GM23248 (cell line): ENCODE measurements at regions not wholly inside any gene's neighbourhood (a gene's known extent, or its start where the extent isn't known, plus 50 kb on each side); places are given as distances from the start of the nearest gene placed in this dataset.

Experiments used
- DNase-seq: peaks from one replicate; pipeline ENCODE4 v3.0.0-alpha.2; 2015
- H2AFZ ChIP-seq: fragments of 200-600 bp; sonication (generic); 2 replicates; pipeline ENCODE4 v1.6.1; 2016; ENCODE audit warnings: antibody characterized with exemption
- H3F3A ChIP-seq: fragments of 200-600 bp; sonication (generic); 2 replicates; pipeline ENCODE4 v1.6.1; 2016; ENCODE audit warnings: mild to moderate bottlenecking, antibody characterized with exemption, mixed run types; ENCODE audit not compliant: insufficient read depth
- H3K27ac ChIP-seq: fragments of 200-600 bp; sonication (generic); 2 replicates; pipeline ENCODE4 v1.5.1; 2016; ENCODE audit warnings: mild to moderate bottlenecking
- H3K27me3 ChIP-seq: fragments of 200-600 bp; sonication (generic); replicated peaks from 2 replicates; pipeline ENCODE4 v1.6.1; 2016; ENCODE audit warnings: mild to moderate bottlenecking; ENCODE audit not compliant: insufficient read depth
- H3K36me3 ChIP-seq: fragments of 200-600 bp; sonication (generic); 2 replicates; pipeline ENCODE4 v1.6.1; 2016; ENCODE audit warnings: low read depth, mild to moderate bottlenecking
- H3K4me1 ChIP-seq: fragments of 200-600 bp; sonication (generic); 2 replicates; pipeline ENCODE4 v1.6.1; 2016; ENCODE audit warnings: mild to moderate bottlenecking; ENCODE audit not compliant: insufficient read depth
- H3K4me2 ChIP-seq: fragments of 200-600 bp; sonication (generic); one replicate; pipeline ENCODE4 v1.6.1; 2016; ENCODE audit warnings: mild to moderate bottlenecking; ENCODE audit not compliant: unreplicated experiment
- H3K4me3 ChIP-seq: fragments of 200-600 bp; sonication (generic); 2 replicates; pipeline ENCODE4 v1.5.1; 2016; ENCODE audit warnings: mild to moderate bottlenecking
- H3K79me2 ChIP-seq: fragments of 200-600 bp; sonication (generic); 2 replicates; pipeline ENCODE4 v1.6.1; 2016; ENCODE audit warnings: mild to moderate bottlenecking; ENCODE audit not compliant: insufficient read depth
- H3K9ac ChIP-seq: fragments of 200-600 bp; sonication (generic); 2 replicates; pipeline ENCODE4 v1.6.1; 2016; ENCODE audit warnings: mild to moderate bottlenecking
- H3K9me2 ChIP-seq: fragments of 200-600 bp; sonication (generic); 2 replicates; pipeline ENCODE4 v1.6.1; 2016; ENCODE audit warnings: mixed run types, mild to moderate bottlenecking, moderate library complexity; ENCODE audit not compliant: insufficient read depth
- H3K9me3 ChIP-seq: fragments of 200-600 bp; sonication (generic); one replicate; pipeline ENCODE4 v1.6.1; 2017; ENCODE audit warnings: low read depth
- H4K20me1 ChIP-seq: fragments of 200-600 bp; sonication (generic); 2 replicates; pipeline ENCODE4 v1.6.0; 2016; ENCODE audit not compliant: insufficient read depth
- EZH2 ChIP-seq: fragments of 200-600 bp; sonication (generic); IDR thresholded peaks from 2 replicates; pipeline ENCODE4 v1.6.1; 2018; ENCODE audit warnings: antibody characterized with exemption, mild to moderate bottlenecking; ENCODE audit not compliant: insufficient read depth, poor library complexity, severe bottlenecking
- EZH2phosphoT487 ChIP-seq: fragments of 200-600 bp; sonication (generic); IDR thresholded peaks from 2 replicates; pipeline ENCODE4 v1.6.1; 2018; ENCODE audit warnings: antibody characterized with exemption, moderate library complexity, mild to moderate bottlenecking, low read depth; ENCODE audit not compliant: insufficient read depth
- WGBS, 2 experiments: methylation state at CpG; one replicate each; pipeline ENCODE4 v1.1.6; 2015 to 2017; ENCODE audit warnings: low lambda C conversion rate in 2 of 2, low coverage in 1 of 2; ENCODE audit errors: missing lambda C conversion rate in 2 of 2; 5-methylcytosine and 5-hydroxymethylcytosine counted together
- in situ Hi-C: fragments of 300-500 bp; cut with MboI; formaldehyde crosslinking; loops from 2 replicates; pipeline ENCODE4 v1.15.0; 2020

- Histone ChIP-seq H3K9ac (no peak overlapping the region), H4K20me1 (no peaks in the 10 kb centered on the region), H2AFZ (no peak overlapping the region), H3F3A (peaks cover 36% of the 10 kb centered on the region), H3K9me3 (no peaks in the 10 kb centered on the region), H3K27me3 (no peaks in the 10 kb centered on the region), H3K79me2 (no peaks in the 10 kb centered on the region), H3K4me3 (no peak overlapping the region), H3K4me2 (no peak overlapping the region), H3K36me3 (no peaks in the 10 kb centered on the region), H3K27ac (no peak overlapping the region), H3K9me2 (no peaks in the 10 kb centered on the region), H3K4me1 (peaks cover 47% of the 10 kb centered on the region)
- TF ChIP-seq EZH2 (no peak), EZH2phosphoT487 (no peak)
- WGBS, 2 experiments, result 71 to 72% methylated on average over 7 of the region's 7 CpGs
- DNase-seq, result no peak
- in situ Hi-C loops, result no loop called here
Observed at GRCh38 chr7:130841416-130841815, 107.4 kb upstream of the KLF14 start.

GRCh38 chr7:130843703-130844102, 109.7 kb upstream of the KLF14 start:
- H3K27me3 ChIP-seq, result no peaks in the 10 kb centered on the region
- H3K27ac ChIP-seq, result no peak overlapping the region
- WGBS, 2 experiments, result 98 to 99% methylated on average over 11 of the region's 11 CpGs
- TF ChIP-seq EZH2phosphoT487, result no peak
- no peak for TF ChIP-seq EZH2
- H4K20me1 ChIP-seq, result no peaks in the 10 kb centered on the region
- H3K9me3 ChIP-seq, result no peaks in the 10 kb centered on the region
- no peak overlapping the region for H3K4me3 ChIP-seq
- no peaks in the 10 kb centered on the region for H3K9me2 ChIP-seq
- no peak overlapping the region for H3K9ac ChIP-seq
- peaks cover 57% of the 10 kb centered on the region for H3F3A ChIP-seq
- no peak for DNase-seq
- H3K79me2 ChIP-seq, result no peaks in the 10 kb centered on the region
- in situ Hi-C loops, result no loop called here
- H3K4me2 ChIP-seq, result no peak overlapping the region
- no peak overlapping the region for H2AFZ ChIP-seq
- peaks cover 50% of the 10 kb centered on the region for H3K4me1 ChIP-seq
- no peaks in the 10 kb centered on the region for H3K36me3 ChIP-seq

GRCh38 chr7:130844811-130845580, 111.0 kb upstream of the KLF14 start:
- H3K4me2 ChIP-seq, result peak overlapping the region; percentile 76
- peak overlapping the region; percentile 51 for H3K4me3 ChIP-seq
- H3K79me2 ChIP-seq, result no peaks in the 10 kb centered on the region
- WGBS, 2 experiments, result 44 to 51% methylated on average over 11 of the region's 11 CpGs
- H3K27me3 ChIP-seq, result no peaks in the 10 kb centered on the region
- H3K9ac ChIP-seq, result peak overlapping the region; percentile 83
- no peaks in the 10 kb centered on the region for H3K9me2 ChIP-seq
- no peaks in the 10 kb centered on the region for H4K20me1 ChIP-seq
- peaks cover 59% of the 10 kb centered on the region for H3F3A ChIP-seq
- H3K9me3 ChIP-seq, result no peaks in the 10 kb centered on the region
- peak overlapping the region; percentile 98 for H3K27ac ChIP-seq
- H3K36me3 ChIP-seq, result no peaks in the 10 kb centered on the region
- peak overlapping the region; percentile 55 for H2AFZ ChIP-seq
- peaks cover 48% of the 10 kb centered on the region for H3K4me1 ChIP-seq
- in situ Hi-C loops, result no loop called here
- TF ChIP-seq EZH2, result no peak
- TF ChIP-seq EZH2phosphoT487, result no peak
- DNase-seq, result peak; percentile 90

- in situ Hi-C loops, result no loop called here
- Histone ChIP-seq H3K9me2 (no peaks in the 10 kb centered on the region), H4K20me1 (no peaks in the 10 kb centered on the region), H3K36me3 (no peaks in the 10 kb centered on the region), H3K9me3 (no peaks in the 10 kb centered on the region), H3K4me2 (peak overlapping the region; percentile 76), H3K27ac (peak overlapping the region; percentile 98), H3K27me3 (no peaks in the 10 kb centered on the region), H3F3A (peaks cover 61% of the 10 kb centered on the region), H3K9ac (peak overlapping the region; percentile 83), H2AFZ (peak overlapping the region; percentile 55), H3K4me1 (peaks cover 50% of the 10 kb centered on the region), H3K79me2 (no peaks in the 10 kb centered on the region), H3K4me3 (peak overlapping the region; percentile 51)
- no peak for TF ChIP-seq EZH2
- peak; percentile 97 for DNase-seq
- 1 to 2% methylated on average over 11 of the region's 11 CpGs for WGBS, 2 experiments
Observed at GRCh38 chr7:130845581-130846085, 111.6 kb upstream of the KLF14 start.
